ENCODE measurements at regions not wholly inside any gene's neighbourhood (a gene's known extent, or its start where the extent isn't known, plus 50 kb on each side); places are given as distances from the start of the nearest gene placed in this dataset.

DNA sequence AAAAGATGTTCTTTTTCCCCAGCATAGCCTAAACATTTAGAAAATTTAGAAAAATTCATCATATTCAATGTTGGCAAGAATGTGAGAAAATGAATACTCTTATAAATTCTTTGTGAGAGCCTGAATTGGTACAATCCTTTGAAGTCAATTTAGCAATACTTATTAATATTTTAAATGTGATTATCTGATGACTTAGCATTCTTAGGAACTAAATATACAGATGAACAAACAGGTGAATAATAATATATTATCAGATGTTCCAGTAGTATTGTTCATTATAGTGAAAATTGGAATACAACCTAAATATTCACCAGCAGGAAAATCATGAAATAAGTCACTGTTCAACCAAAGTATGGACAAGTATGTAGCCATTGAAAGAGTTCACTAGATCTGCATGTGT lies 55.5 kb upstream of the MEIS1 start:
- Histone ChIP-seq H4K20me1 (ENCODE audit: insufficient read depth, low read length) (no peaks in the 10 kb centered on the region), H3K27ac (ENCODE audit: extremely low read length, insufficient read depth, low read length) (no peak overlapping the region), H3K9me3 (ENCODE audit: low read length) (no peaks in the 10 kb centered on the region), H3K4me3 (replicated peaks in 1 of 3; ENCODE audit: insufficient read depth in 1 of 3, low read depth in 2 of 3, low read length in 3 of 3) (no peak overlapping the region), H3K36me3 (replicated peaks in 1 of 2; ENCODE audit: control insufficient read depth in 1 of 2, insufficient read depth in 2 of 2, low read length in 2 of 2) (no peaks in the 10 kb centered on the region), H3K4me1 (ENCODE audit: insufficient read depth, low read length) (no peaks in the 10 kb centered on the region), H2AFZ (ENCODE audit: low read length) (no peak overlapping the region), H3K79me2 (ENCODE audit: insufficient read depth, low read length) (no peaks in the 10 kb centered on the region), H3K4me2 (ENCODE audit: low read depth, low read length) (no peak overlapping the region), H3K9ac (ENCODE audit: insufficient read depth, low read depth, low read length) (no peak overlapping the region), H3K27me3 (ENCODE audit: control insufficient read depth in 1 of 2, insufficient read depth in 2 of 2, low read length in 2 of 2) (peaks cover 0 to 14% of the 10 kb centered on the region in 2 experiments; a peak in 2 of 5 replicates)
- TF ChIP-seq MAFF (IDR thresholded peaks at IDR 0.05; ENCODE audit: low read depth, low read length) (peak; percentile 59; the same call in 1 of the 2 replicates), ZNF512 (CRISPR knock-in tag; IDR thresholded peaks at IDR 0.05) (no peak), MAFK (conservative IDR thresholded peaks at IDR 0.05 in 1 of 2, IDR thresholded peaks at IDR 0.05 in 1 of 2; ENCODE audit: low read length in 2 of 2) (peak; percentile 46 to 71; a peak in 3 of 4 replicates)
- ChIA-PET POLR2A (no interaction called here), CTCF (ENCODE audit: low intra/inter-chr PET ratio, low total read pairs) (no interaction called here)
- ATAC-seq (no peak), DNase-seq (ENCODE audit: low spot score) (no peak), FAIRE-seq (no peak)
- intact Hi-C loops (cut with micrococcal nuclease; ENCODE audit: unreplicated experiment): no loop called here
- BruUV-seq (replicated peaks): no TSS peak
- in situ Hi-C loops (cut with HindIII; ENCODE audit: extremely low pct_ligation_motif_present, low pct_unique_long_range_greater_than_20kb): no loop called here

- H3K4me3 ChIP-seq (replicated peaks in 1 of 3; ENCODE audit: insufficient read depth in 1 of 3, low read depth in 2 of 3, low read length in 3 of 3): no peak overlapping the region
- no peaks in the 10 kb centered on the region for H3K36me3 ChIP-seq (replicated peaks in 1 of 2; ENCODE audit: control insufficient read depth in 1 of 2, insufficient read depth in 2 of 2, low read length in 2 of 2)
- ChIA-PET CTCF (ENCODE audit: low intra/inter-chr PET ratio, low total read pairs) (no interaction called here), POLR2A (no interaction called here)
- no peaks in the 10 kb centered on the region for H3K79me2 ChIP-seq (ENCODE audit: insufficient read depth, low read length)
- 9% methylated on average over 6 of the region's 6 CpGs for whole genome bisulfite sequencing (ENCODE audit: low lambda C conversion rate)
- intact Hi-C loops (cut with micrococcal nuclease; ENCODE audit: unreplicated experiment): no loop called here
- DNase-seq (ENCODE audit: low spot score) (no peak), ATAC-seq (no peak), FAIRE-seq (no peak)
- H4K20me1 ChIP-seq (ENCODE audit: insufficient read depth, low read length): no peaks in the 10 kb centered on the region
- peaks cover 0 to 14% of the 10 kb centered on the region in 2 experiments; a peak in 2 of 5 replicates for H3K27me3 ChIP-seq (ENCODE audit: control insufficient read depth in 1 of 2, insufficient read depth in 2 of 2, low read length in 2 of 2)
- no peak overlapping the region for H3K9ac ChIP-seq (ENCODE audit: insufficient read depth, low read depth, low read length)
- H3K27ac ChIP-seq (ENCODE audit: extremely low read length, insufficient read depth, low read length): no peak overlapping the region
- H3K4me1 ChIP-seq (ENCODE audit: insufficient read depth, low read length): no peaks in the 10 kb centered on the region
- no peak overlapping the region for H2AFZ ChIP-seq (ENCODE audit: low read length)
- no peaks in the 10 kb centered on the region for H3K9me3 ChIP-seq (ENCODE audit: low read length)
- in situ Hi-C loops (cut with HindIII; ENCODE audit: extremely low pct_ligation_motif_present, low pct_unique_long_range_greater_than_20kb): no loop called here
- no peak overlapping the region for H3K4me2 ChIP-seq (ENCODE audit: low read depth, low read length)
- no TSS peak for BruUV-seq (replicated peaks)
- TF ChIP-seq, protein P1, sequence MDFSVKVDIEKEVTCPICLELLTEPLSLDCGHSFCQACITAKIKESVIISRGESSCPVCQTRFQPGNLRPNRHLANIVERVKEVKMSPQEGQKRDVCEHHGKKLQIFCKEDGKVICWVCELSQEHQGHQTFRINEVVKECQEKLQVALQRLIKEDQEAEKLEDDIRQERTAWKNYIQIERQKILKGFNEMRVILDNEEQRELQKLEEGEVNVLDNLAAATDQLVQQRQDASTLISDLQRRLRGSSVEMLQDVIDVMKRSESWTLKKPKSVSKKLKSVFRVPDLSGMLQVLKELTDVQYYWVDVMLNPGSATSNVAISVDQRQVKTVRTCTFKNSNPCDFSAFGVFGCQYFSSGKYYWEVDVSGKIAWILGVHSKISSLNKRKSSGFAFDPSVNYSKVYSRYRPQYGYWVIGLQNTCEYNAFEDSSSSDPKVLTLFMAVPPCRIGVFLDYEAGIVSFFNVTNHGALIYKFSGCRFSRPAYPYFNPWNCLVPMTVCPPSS (IDR thresholded peaks at IDR 0.05): no peak
- no peak for TF ChIP-seq CERS6 (CRISPR knock-in tag; IDR thresholded peaks at IDR 0.05)
- TF ChIP-seq SSRP1 (CRISPR knock-in tag; IDR thresholded peaks at IDR 0.05): no peak
- no peak for TF ChIP-seq ZIK1 (CRISPR knock-in tag; IDR thresholded peaks at IDR 0.05; ENCODE audit: borderline replicate concordance, low read depth)
- TF ChIP-seq KAT8 (CRISPR knock-in tag; IDR thresholded peaks at IDR 0.05): no peak
- TF ChIP-seq IKZF1 (IDR thresholded peaks at IDR 0.05): no peak
- TF ChIP-seq TARDBP (CRISPR knock-in tag; IDR thresholded peaks at IDR 0.05): no peak
- no peak for TF ChIP-seq EZH2 (conservative IDR thresholded peaks at IDR 0.05; ENCODE audit: low read depth, low read length)
- TF ChIP-seq, protein P2, sequence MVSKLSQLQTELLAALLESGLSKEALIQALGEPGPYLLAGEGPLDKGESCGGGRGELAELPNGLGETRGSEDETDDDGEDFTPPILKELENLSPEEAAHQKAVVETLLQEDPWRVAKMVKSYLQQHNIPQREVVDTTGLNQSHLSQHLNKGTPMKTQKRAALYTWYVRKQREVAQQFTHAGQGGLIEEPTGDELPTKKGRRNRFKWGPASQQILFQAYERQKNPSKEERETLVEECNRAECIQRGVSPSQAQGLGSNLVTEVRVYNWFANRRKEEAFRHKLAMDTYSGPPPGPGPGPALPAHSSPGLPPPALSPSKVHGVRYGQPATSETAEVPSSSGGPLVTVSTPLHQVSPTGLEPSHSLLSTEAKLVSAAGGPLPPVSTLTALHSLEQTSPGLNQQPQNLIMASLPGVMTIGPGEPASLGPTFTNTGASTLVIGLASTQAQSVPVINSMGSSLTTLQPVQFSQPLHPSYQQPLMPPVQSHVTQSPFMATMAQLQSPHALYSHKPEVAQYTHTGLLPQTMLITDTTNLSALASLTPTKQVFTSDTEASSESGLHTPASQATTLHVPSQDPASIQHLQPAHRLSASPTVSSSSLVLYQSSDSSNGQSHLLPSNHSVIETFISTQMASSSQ (IDR thresholded peaks at IDR 0.05; ENCODE audit: low read depth): no peak
- TF ChIP-seq, protein P2 (CRISPR knock-in tag; IDR thresholded peaks at IDR 0.05; ENCODE audit: borderline replicate concordance): no peak
Measured at GRCh38 chr2:66377832-66378231, 57.1 kb upstream of the MEIS1 start.
